KOPT-K1 (cell line): ENCODE measurements at regions not wholly inside any gene's neighbourhood (a gene's known extent, or its start where the extent isn't known, plus 50 kb on each side); places are given as distances from the start of the nearest gene placed in this dataset.

Source experiments
- H3K27ac ChIP-seq: fragments of 200-600 bp; sonication (generic); 2 replicates; pipeline ENCODE4 v1.5.1; 2016; ENCODE audit warnings: antibody characterized with exemption, mild to moderate bottlenecking, low read depth, low read length; ENCODE audit not compliant: poor library complexity, severe bottlenecking
- H3K36me3 ChIP-seq: fragments of 200-600 bp; sonication (generic); 2 replicates; pipeline ENCODE4 v1.5.1; 2017; ENCODE audit warnings: antibody characterized with exemption, mild to moderate bottlenecking, low read length, moderate library complexity; ENCODE audit not compliant: insufficient read depth
- H3K9me3 ChIP-seq: fragments of 200-600 bp; sonication (generic); 2 replicates; pipeline ENCODE4 v1.5.1; 2017; ENCODE audit warnings: antibody characterized with exemption, low read length, mild to moderate bottlenecking; ENCODE audit not compliant: insufficient read depth, poor library complexity, severe bottlenecking

DNA sequence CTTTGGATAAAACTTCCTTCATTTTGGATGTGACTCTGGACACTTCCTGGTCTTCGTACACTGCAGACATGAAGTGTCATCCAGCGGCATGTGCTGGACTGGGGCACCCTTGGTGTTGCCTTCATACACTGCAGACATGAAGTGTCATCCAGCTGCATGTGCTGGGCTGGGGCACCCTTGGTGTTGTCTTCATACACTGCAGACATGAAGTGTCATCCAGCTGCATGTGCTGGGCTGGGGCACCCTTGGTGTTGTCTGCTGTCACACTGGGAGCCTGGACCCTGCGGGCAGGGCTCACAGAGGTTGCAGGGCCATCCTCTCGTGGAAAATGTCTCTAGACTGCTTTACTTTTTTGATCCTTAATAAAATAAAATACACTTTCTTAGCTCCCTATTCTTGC, 771.4 kb downstream of the BRD1 start:
- no peaks in the 10 kb centered on the region for H3K9me3 ChIP-seq
- H3K36me3 ChIP-seq, result no peaks in the 10 kb centered on the region
- H3K27ac ChIP-seq, result no peak overlapping the region

DNA sequence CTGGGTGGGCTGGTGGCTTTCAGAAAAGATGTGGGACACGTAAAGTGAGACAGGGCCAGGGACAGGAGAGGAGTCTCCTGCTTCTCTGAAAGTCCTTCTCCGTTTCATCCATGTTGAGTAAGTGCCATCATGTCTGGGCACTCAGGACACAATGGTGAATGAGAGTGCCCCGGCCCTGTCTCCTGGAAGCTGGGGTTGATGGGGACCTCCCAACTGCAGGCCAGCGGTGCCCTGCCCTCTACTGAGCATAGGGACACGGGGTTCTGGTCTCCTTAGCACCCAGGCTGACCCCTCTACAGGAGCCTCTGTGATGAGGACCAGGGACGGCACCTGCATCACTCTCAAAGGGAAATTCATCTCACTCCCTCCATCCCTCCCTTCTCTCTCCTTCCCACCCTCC, 772.3 kb downstream of the BRD1 start:
- H3K36me3 ChIP-seq, result no peaks in the 10 kb centered on the region
- no peaks in the 10 kb centered on the region for H3K9me3 ChIP-seq
- no peak overlapping the region for H3K27ac ChIP-seq

DNA sequence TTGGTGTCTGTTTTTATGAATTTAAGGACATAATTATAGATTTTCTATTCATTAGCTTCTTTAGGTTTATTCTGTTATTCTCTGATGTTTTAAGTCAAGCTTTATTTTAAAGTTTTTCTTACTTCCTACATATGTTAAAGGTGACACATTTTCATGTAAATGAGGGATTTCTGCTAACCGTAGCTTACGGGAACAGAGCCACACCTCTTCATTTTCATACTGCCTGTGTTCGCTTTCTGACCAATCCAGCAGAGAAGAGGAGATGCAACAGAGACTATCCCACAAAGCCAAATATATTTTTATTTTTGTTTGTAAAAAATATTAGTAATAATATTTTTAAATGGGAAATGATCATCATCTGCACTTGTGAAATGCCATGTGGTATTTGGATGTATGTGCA, 774.1 kb downstream of the BRD1 start:
- no peak overlapping the region for H3K27ac ChIP-seq
- H3K9me3 ChIP-seq, result no peaks in the 10 kb centered on the region

DNA sequence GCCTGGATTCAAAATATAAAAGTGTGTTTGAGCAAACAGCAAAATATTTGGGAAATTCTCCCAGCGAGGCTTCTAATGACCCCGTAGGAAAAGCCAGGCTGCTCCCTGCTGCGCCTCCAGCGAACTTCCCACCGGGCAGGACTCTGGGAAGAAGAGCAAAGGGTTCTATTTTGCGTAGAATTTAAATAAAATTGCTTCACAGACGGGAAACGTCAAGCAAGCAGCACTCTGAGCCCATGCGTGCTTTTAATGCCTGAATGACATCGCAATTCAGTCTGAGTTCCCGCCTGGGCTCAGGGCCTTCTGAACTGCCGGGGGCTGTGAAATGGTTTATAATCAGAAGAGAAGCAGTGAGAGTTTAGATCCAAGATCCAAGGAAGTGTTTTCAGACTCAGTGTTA, 775.1 kb downstream of the BRD1 start:
- H3K9me3 ChIP-seq, result no peaks in the 10 kb centered on the region
- H3K36me3 ChIP-seq, result no peaks in the 10 kb centered on the region
- H3K27ac ChIP-seq, result no peak overlapping the region

More for the DNA sequence above, 774.1 kb downstream of the BRD1 start:
- no peaks in the 10 kb centered on the region for H3K36me3 ChIP-seq

DNA sequence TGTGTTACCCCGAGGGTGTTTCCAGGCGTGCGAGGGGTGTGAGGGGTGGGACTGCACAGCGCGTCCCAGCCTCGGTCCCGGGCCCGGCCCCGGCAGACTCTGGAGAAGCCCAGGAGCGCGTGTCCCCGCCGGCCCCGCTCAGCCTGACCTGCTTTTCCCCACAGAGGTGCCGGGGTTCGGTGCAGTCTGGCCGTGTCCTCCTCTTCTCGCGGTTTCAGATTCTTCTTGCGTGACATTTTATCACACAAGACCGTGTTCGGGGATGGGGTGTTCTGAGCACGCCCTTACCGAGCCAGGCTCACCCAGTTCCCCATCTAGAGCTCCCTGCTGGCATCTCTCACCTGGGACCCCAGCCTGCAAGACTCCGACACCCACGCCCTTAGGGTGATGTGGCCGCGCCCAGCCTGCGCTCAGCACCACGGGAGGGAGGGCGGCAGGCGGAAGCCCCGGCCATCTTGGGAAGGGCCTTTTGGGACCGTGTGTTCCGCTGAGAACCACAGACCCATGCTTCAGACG, 775.6 kb downstream of the BRD1 start:
- Histone ChIP-seq H3K36me3 (no peaks in the 10 kb centered on the region), H3K27ac (no peak overlapping the region), H3K9me3 (no peaks in the 10 kb centered on the region)

DNA sequence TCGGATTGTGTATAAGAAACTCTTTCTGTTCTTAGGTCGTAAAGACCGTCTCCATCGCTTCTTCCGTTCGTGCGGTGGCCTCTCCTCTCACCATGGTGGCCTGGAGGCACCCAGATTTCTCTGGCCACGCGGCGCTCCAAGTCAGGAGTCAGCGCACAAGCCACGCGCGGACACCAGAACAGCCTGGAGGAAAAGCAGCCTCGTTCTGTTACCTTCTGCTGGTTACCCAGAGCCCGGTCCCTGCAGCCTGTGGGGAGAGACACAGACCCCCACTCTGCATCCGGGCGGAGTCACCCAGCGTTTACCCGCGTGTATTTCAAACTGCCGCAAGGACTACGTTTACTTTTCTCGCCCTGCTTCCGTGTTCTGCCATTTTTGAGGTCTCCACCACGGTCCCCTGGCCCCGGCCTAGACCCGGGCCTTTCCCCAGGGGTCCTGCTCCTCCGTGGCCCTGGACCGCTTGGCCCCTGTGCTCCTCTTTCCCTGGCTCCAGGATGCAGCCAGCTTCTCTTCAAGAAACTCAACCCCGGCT, 776.1 kb downstream of the BRD1 start:
- Histone ChIP-seq H3K9me3 (no peaks in the 10 kb centered on the region), H3K27ac (no peak overlapping the region), H3K36me3 (no peaks in the 10 kb centered on the region)

DNA sequence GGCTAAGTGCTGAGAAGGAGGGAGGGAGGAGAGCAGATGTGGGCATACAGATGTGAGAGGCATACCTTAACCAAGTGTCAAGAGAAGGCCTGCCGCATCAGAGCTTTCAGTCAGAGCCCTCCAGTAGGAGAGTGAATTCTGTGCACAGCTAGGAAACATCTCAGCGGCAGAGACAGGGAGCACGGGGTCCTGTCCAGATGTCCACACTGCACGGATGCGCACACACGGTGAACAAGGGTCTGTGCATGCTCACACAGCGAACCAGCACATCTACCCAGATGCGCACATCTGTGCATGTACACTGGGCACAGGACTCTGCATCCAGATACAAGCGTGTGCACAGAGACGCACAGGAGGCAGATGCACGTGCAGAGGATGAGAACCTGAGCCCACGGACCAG, 778.0 kb downstream of the BRD1 start:
- Histone ChIP-seq H3K27ac (no peak overlapping the region), H3K36me3 (no peaks in the 10 kb centered on the region), H3K9me3 (no peaks in the 10 kb centered on the region)

DNA sequence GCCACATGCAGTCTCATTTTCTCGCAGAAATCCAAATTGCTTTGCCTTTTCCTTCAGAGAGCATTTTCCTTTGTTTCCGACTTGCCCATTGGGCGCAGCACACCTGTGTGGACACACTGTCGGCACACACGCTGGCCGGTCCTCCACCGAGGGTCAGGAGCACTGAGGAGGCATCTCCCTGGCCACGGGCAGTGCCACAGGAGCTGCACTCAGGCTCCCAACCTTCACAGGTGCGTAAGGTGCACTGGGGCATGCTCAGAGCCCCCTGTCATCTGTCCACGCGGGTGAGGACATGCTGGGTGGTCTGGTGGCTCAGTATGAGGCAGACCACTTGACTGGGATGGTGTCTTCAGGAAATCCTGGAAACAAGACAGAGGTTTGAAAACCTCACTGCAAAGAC, 779.1 kb downstream of the BRD1 start:
- Histone ChIP-seq H3K27ac (no peak overlapping the region), H3K36me3 (no peaks in the 10 kb centered on the region), H3K9me3 (no peaks in the 10 kb centered on the region)

DNA sequence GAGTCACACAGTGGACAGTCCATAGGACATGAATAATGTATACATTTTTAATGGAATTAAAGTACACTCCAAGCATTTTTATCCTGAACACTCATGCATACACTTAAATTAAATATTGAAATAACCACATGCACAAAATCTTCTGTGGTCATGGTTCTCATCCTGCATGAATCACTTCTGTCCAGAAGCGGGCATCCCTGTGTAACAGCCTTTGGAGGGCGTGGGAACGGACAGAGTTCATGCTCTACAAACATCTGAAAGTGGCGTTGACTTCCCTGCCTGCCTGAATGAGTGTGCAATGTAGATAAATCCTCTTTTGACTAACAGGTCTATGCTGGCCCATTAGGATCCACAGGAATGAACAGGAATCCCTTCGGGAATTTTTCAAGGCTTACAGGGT, 780.2 kb downstream of the BRD1 start:
- no peaks in the 10 kb centered on the region for H3K36me3 ChIP-seq
- H3K9me3 ChIP-seq, result no peaks in the 10 kb centered on the region

DNA sequence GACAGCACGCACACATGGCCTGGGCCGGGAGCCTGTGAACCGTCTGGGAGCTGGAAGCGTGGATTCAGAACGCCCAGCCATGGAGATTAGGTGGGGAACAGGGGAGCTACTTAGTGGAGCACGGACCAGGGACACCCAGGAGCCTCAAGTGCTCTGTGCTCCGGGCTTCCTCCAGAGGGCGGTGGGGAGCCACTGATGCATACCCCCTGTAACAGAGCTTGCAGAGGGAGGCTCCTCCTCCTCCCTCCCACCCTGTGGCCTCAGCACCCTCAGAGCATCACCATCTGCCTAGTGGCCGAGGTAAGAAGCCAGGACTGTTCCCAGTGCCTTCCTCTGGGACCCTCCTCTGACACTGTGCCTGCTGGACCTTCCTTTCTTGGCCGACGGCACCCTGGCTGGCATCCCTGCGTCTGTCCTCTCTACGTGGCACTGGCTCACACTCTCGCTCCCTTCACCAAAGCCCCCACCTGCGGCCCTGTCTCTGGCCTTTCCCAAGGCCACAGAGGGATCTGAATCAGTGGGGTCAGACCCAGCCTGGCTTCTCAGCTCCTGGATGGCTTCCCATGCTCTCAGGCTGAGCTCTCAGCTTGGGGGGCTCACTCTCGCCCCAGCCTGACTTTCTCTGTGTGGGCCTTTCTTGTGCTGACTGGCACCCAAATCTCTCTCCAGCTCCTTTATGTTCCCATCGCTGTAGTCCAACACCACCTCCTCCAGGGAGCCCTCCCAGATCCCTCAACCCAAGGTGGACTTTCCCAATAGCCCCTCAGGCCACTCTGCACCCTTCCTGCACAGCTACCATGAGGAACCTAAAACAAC, 780.9 kb downstream of the BRD1 start:
- Histone ChIP-seq H3K9me3 (no peaks in the 10 kb centered on the region), H3K36me3 (no peaks in the 10 kb centered on the region), H3K27ac (no peak overlapping the region)

More for the DNA sequence above, 780.2 kb downstream of the BRD1 start:
- no peak overlapping the region for H3K27ac ChIP-seq

DNA sequence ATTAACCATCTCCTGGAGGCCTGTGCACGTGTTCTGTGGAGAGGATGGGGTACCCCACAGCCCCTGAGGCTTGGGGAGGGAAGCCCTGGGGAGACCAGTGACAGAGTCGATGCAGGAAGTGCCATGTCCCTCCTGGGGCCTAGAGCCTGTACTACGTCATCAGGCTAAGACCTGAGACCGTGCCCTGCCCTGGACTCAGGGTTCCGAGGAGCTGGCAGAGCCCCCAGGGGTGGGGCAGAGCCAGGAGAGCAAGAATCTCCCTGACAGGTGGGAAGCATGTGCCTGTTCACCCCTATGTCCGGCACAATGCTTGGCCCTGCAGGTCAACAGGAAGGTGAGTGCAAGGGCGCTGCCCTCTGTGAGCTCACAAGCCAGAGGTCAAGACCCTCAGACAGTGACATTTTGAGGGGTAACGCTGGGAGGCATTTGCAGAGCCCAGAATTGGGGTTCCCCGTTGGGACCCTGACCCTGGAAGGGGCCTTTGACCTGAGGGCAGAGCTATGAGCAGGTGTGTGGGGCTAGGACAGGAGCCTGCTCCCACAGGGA, 781.6 kb downstream of the BRD1 start:
- Histone ChIP-seq H3K9me3 (no peaks in the 10 kb centered on the region), H3K27ac (no peak overlapping the region)

DNA sequence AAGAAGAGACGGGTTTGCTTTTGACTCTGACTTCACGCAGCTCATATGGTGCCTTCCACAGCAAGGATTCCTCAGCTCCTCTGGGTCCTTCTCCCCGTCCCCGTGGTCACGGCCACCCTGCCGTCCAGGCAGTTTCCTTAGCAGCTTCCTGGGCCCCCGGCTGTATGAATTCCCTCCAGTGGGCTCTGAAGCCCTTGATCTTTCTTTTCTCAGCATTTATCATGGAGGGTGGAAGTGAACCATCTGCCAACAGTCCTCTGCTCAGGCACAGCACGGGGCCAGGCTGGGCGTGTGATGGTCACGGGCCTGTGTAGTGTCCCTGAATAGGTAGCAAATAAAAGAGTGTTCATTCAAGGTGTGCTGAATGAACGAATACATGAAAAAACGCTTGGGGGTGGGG, 782.4 kb downstream of the BRD1 start:
- Histone ChIP-seq H3K27ac (no peak overlapping the region), H3K36me3 (no peaks in the 10 kb centered on the region), H3K9me3 (no peaks in the 10 kb centered on the region)

More for the DNA sequence above, 781.6 kb downstream of the BRD1 start:
- H3K36me3 ChIP-seq, result no peaks in the 10 kb centered on the region

DNA sequence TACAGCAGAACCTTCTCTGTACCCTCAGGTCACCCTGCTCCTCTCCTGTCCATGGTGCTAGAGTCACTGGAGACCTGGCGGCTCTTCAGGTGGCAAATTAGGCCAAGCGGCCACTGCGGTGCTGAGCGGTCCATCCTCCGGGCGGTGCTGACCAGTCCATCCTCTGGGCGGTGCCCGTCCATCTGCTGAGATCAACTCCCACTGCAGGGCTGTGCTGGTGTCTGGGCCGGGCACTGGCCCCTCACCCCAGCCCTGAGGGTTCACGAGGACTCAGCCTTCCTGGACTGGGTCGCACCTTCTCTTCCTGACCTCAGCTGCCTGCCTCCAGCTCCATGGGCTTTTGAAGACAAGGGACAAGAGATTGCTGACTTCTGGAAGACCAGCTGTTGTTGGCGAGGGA, 782.9 kb downstream of the BRD1 start:
- H3K9me3 ChIP-seq, result no peaks in the 10 kb centered on the region
- no peaks in the 10 kb centered on the region for H3K36me3 ChIP-seq
- H3K27ac ChIP-seq, result no peak overlapping the region

DNA sequence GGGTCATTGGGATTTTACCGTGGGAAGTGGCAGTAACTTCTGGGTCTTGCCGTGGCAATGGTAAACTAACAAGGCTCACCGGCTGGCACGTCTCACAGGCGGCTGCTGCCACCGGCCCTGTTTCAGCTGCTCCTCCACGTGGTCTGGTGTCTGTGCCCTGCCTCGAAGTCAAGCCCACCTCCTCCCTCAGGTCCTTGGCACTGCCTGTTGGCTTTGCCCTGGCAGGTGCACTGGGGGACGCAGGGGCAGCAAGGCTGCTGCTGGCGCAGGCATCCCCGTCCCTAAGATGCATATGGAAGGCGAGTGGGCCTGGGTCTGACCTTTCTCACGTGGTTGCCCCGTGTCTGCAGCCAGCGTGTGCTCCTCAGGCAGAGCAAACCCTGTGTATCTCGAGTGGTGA, 783.6 kb downstream of the BRD1 start:
- Histone ChIP-seq H3K36me3 (no peaks in the 10 kb centered on the region), H3K27ac (no peak overlapping the region), H3K9me3 (no peaks in the 10 kb centered on the region)

DNA sequence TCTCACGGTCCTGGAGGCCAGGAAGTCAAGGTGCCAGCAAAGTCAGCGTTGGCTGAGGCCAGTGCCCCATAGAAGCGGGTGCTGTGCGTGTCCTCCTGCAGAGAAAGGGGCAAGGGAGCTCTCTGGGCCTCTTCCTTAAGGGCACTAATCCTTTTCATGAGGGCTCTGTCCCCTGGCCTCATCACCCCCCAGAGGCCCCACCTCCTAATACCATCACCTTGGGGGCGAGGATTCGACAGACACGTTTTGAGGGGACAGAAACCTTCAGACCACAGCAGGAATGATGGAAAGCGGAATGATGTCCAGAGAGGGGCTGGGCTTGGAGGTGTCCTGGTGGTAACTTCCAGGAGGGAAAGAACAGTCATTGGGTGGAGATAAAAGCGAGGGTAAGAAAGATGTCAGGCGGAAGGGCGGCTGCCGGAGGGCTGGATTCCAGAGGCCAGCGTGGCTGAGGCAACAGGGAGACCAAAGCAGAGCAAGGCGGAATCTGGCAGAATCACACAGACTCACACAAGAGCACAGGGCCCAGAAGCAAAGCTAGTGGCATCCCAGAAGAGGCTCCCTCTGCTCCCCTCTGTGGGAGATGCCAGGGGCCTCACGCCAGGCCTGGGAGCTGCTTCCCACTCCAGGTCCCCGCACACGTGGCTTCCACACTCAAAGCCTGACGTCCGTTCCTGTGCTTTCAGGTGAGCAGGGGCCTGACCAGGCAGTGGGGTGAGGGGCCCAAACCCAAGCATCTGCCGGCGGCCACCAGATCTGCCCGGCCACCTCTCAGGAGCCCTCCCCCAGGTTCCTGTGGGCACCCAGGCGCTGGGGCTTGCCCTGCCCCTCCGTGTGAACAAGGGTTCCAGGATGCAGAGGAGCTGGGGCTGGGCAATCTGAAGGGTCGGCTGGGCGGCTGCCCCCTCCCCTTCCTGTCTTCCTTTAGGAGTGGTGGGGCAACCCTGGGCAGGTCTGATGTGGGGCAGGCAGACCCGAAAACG, 784.5 kb downstream of the BRD1 start:
- H3K9me3 ChIP-seq, result no peaks in the 10 kb centered on the region
- H3K27ac ChIP-seq, result no peak overlapping the region
- H3K36me3 ChIP-seq, result no peaks in the 10 kb centered on the region
